ENCODE measurements at regions not wholly inside any gene's neighbourhood (a gene's known extent, or its start where the extent isn't known, plus 50 kb on each side); places are given as distances from the start of the nearest gene placed in this dataset.
"Not testable (repeated sequence)": the region's sequence is repeated elsewhere in the genome, so short reads cannot be mapped to it uniquely, and the experiment has no call there.

- peaks cover 11% of the 10 kb centered on the region for H3K9me3 Mint-ChIP-seq (ENCODE audit: low read depth, unreplicated experiment)
- intact Hi-C loops (cut with micrococcal nuclease; ENCODE audit: unreplicated experiment); DNase-seq; H3K36me3 Mint-ChIP-seq (ENCODE audit: insufficient read depth, unreplicated experiment); BruUV-seq (replicated peaks); H3K27ac Mint-ChIP-seq (ENCODE audit: unreplicated experiment); H3K27me3 Mint-ChIP-seq (ENCODE audit: unreplicated experiment); H3K4me3 Mint-ChIP-seq (ENCODE audit: low read depth, unreplicated experiment); H3K4me1 Mint-ChIP-seq (ENCODE audit: low read depth, unreplicated experiment); CTCF ChIA-PET: not testable (repeated sequence)
Measured at GRCh38 chr9:63912451-63912850, 1372.6 kb downstream of the FOXD4L5 start.

- H3K9me3 Mint-ChIP-seq (ENCODE audit: low read depth, unreplicated experiment); CTCF ChIA-PET; H3K27ac Mint-ChIP-seq (ENCODE audit: unreplicated experiment); BruUV-seq (replicated peaks); H3K4me3 Mint-ChIP-seq (ENCODE audit: low read depth, unreplicated experiment); DNase-seq; H3K27me3 Mint-ChIP-seq (ENCODE audit: unreplicated experiment); H3K4me1 Mint-ChIP-seq (ENCODE audit: low read depth, unreplicated experiment); intact Hi-C loops (cut with micrococcal nuclease; ENCODE audit: unreplicated experiment); H3K36me3 Mint-ChIP-seq (ENCODE audit: insufficient read depth, unreplicated experiment): not testable (repeated sequence)
Measured at GRCh38 chr9:63909076-63909475, 1375.9 kb downstream of the FOXD4L5 start.

- H3K4me3 Mint-ChIP-seq (ENCODE audit: low read depth, unreplicated experiment); intact Hi-C loops (cut with micrococcal nuclease; ENCODE audit: unreplicated experiment); H3K36me3 Mint-ChIP-seq (ENCODE audit: insufficient read depth, unreplicated experiment); CTCF ChIA-PET; H3K27ac Mint-ChIP-seq (ENCODE audit: unreplicated experiment); H3K9me3 Mint-ChIP-seq (ENCODE audit: low read depth, unreplicated experiment); H3K4me1 Mint-ChIP-seq (ENCODE audit: low read depth, unreplicated experiment); H3K27me3 Mint-ChIP-seq (ENCODE audit: unreplicated experiment); DNase-seq; BruUV-seq (replicated peaks): not testable (repeated sequence)
Measured at GRCh38 chr9:63899637-63900190, 1385.3 kb downstream of the FOXD4L5 start.

- CTCF ChIA-PET; H3K27ac Mint-ChIP-seq (ENCODE audit: unreplicated experiment); H3K9me3 Mint-ChIP-seq (ENCODE audit: low read depth, unreplicated experiment); H3K36me3 Mint-ChIP-seq (ENCODE audit: insufficient read depth, unreplicated experiment); H3K27me3 Mint-ChIP-seq (ENCODE audit: unreplicated experiment); H3K4me3 Mint-ChIP-seq (ENCODE audit: low read depth, unreplicated experiment); intact Hi-C loops (cut with micrococcal nuclease; ENCODE audit: unreplicated experiment); BruUV-seq (replicated peaks); DNase-seq; H3K4me1 Mint-ChIP-seq (ENCODE audit: low read depth, unreplicated experiment): not testable (repeated sequence)
Measured at GRCh38 chr9:63881386-63881785, 1403.6 kb downstream of the FOXD4L5 start.

GRCh38 chr9:63876380-63876779, 1408.6 kb downstream of the FOXD4L5 start:
- H3K27me3 Mint-ChIP-seq (ENCODE audit: unreplicated experiment); intact Hi-C loops (cut with micrococcal nuclease; ENCODE audit: unreplicated experiment); H3K4me3 Mint-ChIP-seq (ENCODE audit: low read depth, unreplicated experiment); H3K36me3 Mint-ChIP-seq (ENCODE audit: insufficient read depth, unreplicated experiment); DNase-seq; CTCF ChIA-PET; H3K4me1 Mint-ChIP-seq (ENCODE audit: low read depth, unreplicated experiment); H3K27ac Mint-ChIP-seq (ENCODE audit: unreplicated experiment); BruUV-seq (replicated peaks); H3K9me3 Mint-ChIP-seq (ENCODE audit: low read depth, unreplicated experiment): not testable (repeated sequence)

- peaks cover 3% of the 10 kb centered on the region for H3K9me3 Mint-ChIP-seq (ENCODE audit: low read depth, unreplicated experiment)
- CTCF ChIA-PET, result no interaction called here
- TF ChIP-seq CTCF (IDR thresholded peaks at IDR 0.05; ENCODE audit: unreplicated experiment), result no peak
- intact Hi-C loops (cut with micrococcal nuclease; ENCODE audit: unreplicated experiment), result no loop called here
- H3K27ac Mint-ChIP-seq (ENCODE audit: unreplicated experiment), result no peak overlapping the region
- H3K27me3 Mint-ChIP-seq (ENCODE audit: unreplicated experiment), result no peaks in the 10 kb centered on the region
- BruUV-seq (replicated peaks), result no TSS peak
- DNase-seq, result no peak
- no peaks in the 10 kb centered on the region for H3K4me1 Mint-ChIP-seq (ENCODE audit: low read depth, unreplicated experiment)
- H3K36me3 Mint-ChIP-seq (ENCODE audit: insufficient read depth, unreplicated experiment), result no peaks in the 10 kb centered on the region
- no peak overlapping the region for H3K4me3 Mint-ChIP-seq (ENCODE audit: low read depth, unreplicated experiment)
Measured at GRCh38 chr9:63859475-63860215, 1425.4 kb downstream of the FOXD4L5 start.

GRCh38 chr9:63859090-63859474, 1425.9 kb downstream of the FOXD4L5 start:
- intact Hi-C loops (cut with micrococcal nuclease; ENCODE audit: unreplicated experiment); DNase-seq; CTCF ChIA-PET; BruUV-seq (replicated peaks); H3K27me3 Mint-ChIP-seq (ENCODE audit: unreplicated experiment); H3K4me1 Mint-ChIP-seq (ENCODE audit: low read depth, unreplicated experiment); H3K27ac Mint-ChIP-seq (ENCODE audit: unreplicated experiment); H3K36me3 Mint-ChIP-seq (ENCODE audit: insufficient read depth, unreplicated experiment); H3K4me3 Mint-ChIP-seq (ENCODE audit: low read depth, unreplicated experiment); H3K9me3 Mint-ChIP-seq (ENCODE audit: low read depth, unreplicated experiment): not testable (repeated sequence)

- BruUV-seq (replicated peaks); H3K9me3 Mint-ChIP-seq (ENCODE audit: low read depth, unreplicated experiment); CTCF ChIA-PET; H3K27me3 Mint-ChIP-seq (ENCODE audit: unreplicated experiment); intact Hi-C loops (cut with micrococcal nuclease; ENCODE audit: unreplicated experiment); H3K27ac Mint-ChIP-seq (ENCODE audit: unreplicated experiment); H3K36me3 Mint-ChIP-seq (ENCODE audit: insufficient read depth, unreplicated experiment); H3K4me1 Mint-ChIP-seq (ENCODE audit: low read depth, unreplicated experiment); DNase-seq; H3K4me3 Mint-ChIP-seq (ENCODE audit: low read depth, unreplicated experiment): not testable (repeated sequence)
Measured at GRCh38 chr9:63853140-63853751, 1431.8 kb downstream of the FOXD4L5 start.

- BruUV-seq (replicated peaks); CTCF ChIA-PET; H3K36me3 Mint-ChIP-seq (ENCODE audit: insufficient read depth, unreplicated experiment): not testable (repeated sequence)
Measured at GRCh38 chr9:63824804-63825203, 1460.2 kb downstream of the FOXD4L5 start.

More at GRCh38 chr9:63824804-63825203, 1460.2 kb downstream of the FOXD4L5 start:
- H3K9me3 Mint-ChIP-seq (ENCODE audit: low read depth, unreplicated experiment), result peaks cover 10% of the 10 kb centered on the region
- H3K27me3 Mint-ChIP-seq (ENCODE audit: unreplicated experiment); H3K4me1 Mint-ChIP-seq (ENCODE audit: low read depth, unreplicated experiment); DNase-seq; intact Hi-C loops (cut with micrococcal nuclease; ENCODE audit: unreplicated experiment); H3K27ac Mint-ChIP-seq (ENCODE audit: unreplicated experiment); H3K4me3 Mint-ChIP-seq (ENCODE audit: low read depth, unreplicated experiment): not testable (repeated sequence)
